OCI-LY3 (cell line): ENCODE measurements at regions not wholly inside any gene's neighbourhood (a gene's known extent, or its start where the extent isn't known, plus 50 kb on each side); places are given as distances from the start of the nearest gene placed in this dataset.

Source experiments
- H2AFZ ChIP-seq: fragments of 200-600, 300-600 bp; shearing (Covaris generic); 2 replicates; pipeline ENCODE4 v1.6.0; 2014; ENCODE audit warnings: antibody characterized with exemption, low read depth, low read length
- H3K27ac ChIP-seq: fragments of 200-600, 300-600 bp; sonication (generic); 2 replicates; pipeline ENCODE4 v1.5.1; 2014; ENCODE audit warnings: mild to moderate bottlenecking, low read length, moderate library complexity, mixed read lengths
- H3K27me3 ChIP-seq: fragments of 200-600, 300-600 bp; sonication (generic); 2 replicates; pipeline ENCODE4 v1.6.1; 2014; ENCODE audit warnings: low read depth, low read length, mixed read lengths
- H3K36me3 ChIP-seq: fragments of 200-600, 300-600 bp; sonication (generic); replicated peaks from 2 replicates; pipeline ENCODE3; 2014; ENCODE audit warnings: low read depth, low read length, mixed read lengths
- H3K4me1 ChIP-seq: fragments of 300-600, 200-600 bp; sonication (generic); 2 replicates; pipeline ENCODE4 v1.6.1; 2014; ENCODE audit warnings: low read length, mixed read lengths
- H3K4me2 ChIP-seq: fragments of 200-600, 300-600 bp; sonication (generic); 2 replicates; pipeline ENCODE4 v1.6.1; 2014; ENCODE audit warnings: low read length, mixed read lengths
- H3K4me3 ChIP-seq: fragments of 300-600, 200-600 bp; sonication (generic); 2 replicates; pipeline ENCODE4 v1.5.1; 2014; ENCODE audit warnings: antibody characterized with exemption, mild to moderate bottlenecking, low read length, moderate library complexity
- H3K79me2 ChIP-seq: fragments of 300-600, 200-600 bp; shearing (Covaris generic); 2 replicates; pipeline ENCODE4 v1.6.1; 2014; ENCODE audit warnings: mild to moderate bottlenecking, low read length, mixed read lengths
- H3K9ac ChIP-seq: fragments of 300-600, 200-600 bp; shearing (Covaris generic); 2 replicates; pipeline ENCODE4 v1.6.0; 2014; ENCODE audit warnings: mild to moderate bottlenecking, low read length, moderate library complexity
- H3K9me3 ChIP-seq: fragments of 200-600, 300-600 bp; shearing (Covaris generic); 2 replicates; pipeline ENCODE4 v1.6.1; 2014; ENCODE audit warnings: low read length, mixed read lengths; ENCODE audit not compliant: insufficient read depth
- H4K20me1 ChIP-seq: fragments of 200-600, 300-600 bp; sonication (generic); 2 replicates; pipeline ENCODE4 v1.6.1; 2016; ENCODE audit warnings: low read length, mixed read lengths; ENCODE audit not compliant: insufficient read depth
- CTCF ChIP-seq: fragments of 200-600, 300-600 bp; sonication (generic); IDR thresholded peaks from 2 replicates; pipeline ENCODE4 v1.5.1; 2014; ENCODE audit warnings: antibody characterized with exemption, low read length, low read depth
- EZH2phosphoT487 ChIP-seq: fragments of 200-600 bp; shearing (Covaris generic); IDR thresholded peaks from 2 replicates; pipeline ENCODE4 v1.6.1; 2018; ENCODE audit warnings: antibody characterized with exemption, mixed run types, low read depth

DNA sequence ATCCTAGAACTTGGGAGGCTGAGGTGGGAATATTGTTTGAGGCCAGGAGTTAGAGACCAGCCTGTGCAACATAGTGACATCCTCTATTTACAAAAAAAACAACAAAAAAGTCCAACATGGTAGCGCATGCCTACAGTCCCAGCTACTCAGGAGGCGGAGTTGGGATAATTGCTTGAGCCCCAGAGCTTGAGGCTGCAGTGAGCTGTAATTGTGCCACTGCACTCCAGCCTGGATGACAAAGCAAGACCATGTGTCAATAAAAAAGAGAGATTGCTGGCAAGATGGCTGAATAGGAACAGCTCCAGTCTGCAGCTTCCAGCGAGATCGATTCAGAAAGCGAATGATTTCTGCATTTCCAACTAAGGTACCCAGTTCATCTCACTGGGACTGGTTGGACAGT lies 54.8 kb upstream of the FBXL17 start:
- no peaks in the 10 kb centered on the region for H3K79me2 ChIP-seq
- peaks cover 12% of the 10 kb centered on the region for H3K4me1 ChIP-seq
- no peaks in the 10 kb centered on the region for H3K27me3 ChIP-seq
- H3K9me3 ChIP-seq: no peaks in the 10 kb centered on the region
- TF ChIP-seq CTCF (no peak), EZH2phosphoT487 (no peak)
- H3K4me2 ChIP-seq: no peak overlapping the region
- no peak overlapping the region for H2AFZ ChIP-seq
- no peak overlapping the region for H3K4me3 ChIP-seq
- H3K9ac ChIP-seq: no peak overlapping the region
- no peaks in the 10 kb centered on the region for H3K36me3 ChIP-seq
- no peak overlapping the region for H3K27ac ChIP-seq
- H4K20me1 ChIP-seq: no peaks in the 10 kb centered on the region

DNA sequence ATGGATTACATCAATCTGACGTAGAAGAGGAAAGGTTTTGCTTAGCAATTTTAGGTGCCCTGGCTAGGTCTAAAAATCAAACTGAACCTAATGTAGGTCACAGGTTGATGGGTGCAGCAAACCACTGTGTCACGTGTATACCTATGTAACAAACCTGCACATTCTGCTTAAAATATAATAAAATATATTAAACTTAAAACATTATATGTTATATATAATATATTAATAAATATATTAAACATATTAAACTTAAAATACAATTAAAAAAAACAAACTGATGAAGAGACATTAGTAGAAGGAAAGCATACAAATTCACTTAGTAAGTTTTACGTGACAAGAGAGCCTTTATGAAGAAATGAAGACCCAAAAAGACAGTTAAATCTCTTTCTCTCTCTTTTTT lies 51.7 kb upstream of the FBXL17 start:
- H3K9ac ChIP-seq: no peak overlapping the region
- H3K27me3 ChIP-seq: no peaks in the 10 kb centered on the region
- H3K27ac ChIP-seq: no peak overlapping the region
- H3K4me3 ChIP-seq: no peak overlapping the region
- no peaks in the 10 kb centered on the region for H4K20me1 ChIP-seq
- TF ChIP-seq EZH2phosphoT487: no peak
- no peak for TF ChIP-seq CTCF
- H2AFZ ChIP-seq: no peak overlapping the region
- H3K79me2 ChIP-seq: no peaks in the 10 kb centered on the region
- H3K4me1 ChIP-seq: peaks cover 12% of the 10 kb centered on the region
- no peak overlapping the region for H3K4me2 ChIP-seq
- no peaks in the 10 kb centered on the region for H3K36me3 ChIP-seq
- no peaks in the 10 kb centered on the region for H3K9me3 ChIP-seq

GRCh38 chr5:108432024-108432423 lies 50.1 kb upstream of the FBXL17 start:
- H3K27ac ChIP-seq: no peak overlapping the region
- TF ChIP-seq CTCF (no peak), EZH2phosphoT487 (no peak)
- no peaks in the 10 kb centered on the region for H4K20me1 ChIP-seq
- no peak overlapping the region for H2AFZ ChIP-seq
- no peak overlapping the region for H3K9ac ChIP-seq
- H3K4me1 ChIP-seq: peaks cover 12% of the 10 kb centered on the region
- no peaks in the 10 kb centered on the region for H3K27me3 ChIP-seq
- no peak overlapping the region for H3K4me2 ChIP-seq
- no peaks in the 10 kb centered on the region for H3K9me3 ChIP-seq
- H3K36me3 ChIP-seq: no peaks in the 10 kb centered on the region
- H3K4me3 ChIP-seq: no peak overlapping the region
- no peaks in the 10 kb centered on the region for H3K79me2 ChIP-seq
